Nephron progenitor cell (in vitro differentiated cells): ENCODE measurements at regions not wholly inside any gene's neighbourhood (a gene's known extent, or its start where the extent isn't known, plus 50 kb on each side); places are given as distances from the start of the nearest gene placed in this dataset.

Source experiments
- DNase-seq: peaks from one replicate; pipeline ENCODE4 v3.0.0; 2021
- H3K27ac Mint-ChIP-seq: 2 replicates; pipeline ENCODE4 v1.8.0; 2021; ENCODE audit warnings: mild to moderate bottlenecking, moderate library complexity, mixed read lengths
- H3K27me3 Mint-ChIP-seq: 2 replicates; pipeline ENCODE4 v1.8.0; 2021; ENCODE audit warnings: mild to moderate bottlenecking, low read depth, mixed read lengths; ENCODE audit not compliant: poor library complexity
- H3K36me3 Mint-ChIP-seq: 2 replicates; pipeline ENCODE4 v1.8.0; 2021; ENCODE audit warnings: low read depth, mixed read lengths
- H3K4me1 Mint-ChIP-seq: 2 replicates; pipeline ENCODE4 v1.8.0; 2021; ENCODE audit warnings: mixed read lengths
- H3K4me3 Mint-ChIP-seq: 2 replicates; pipeline ENCODE4 v1.8.0; 2021; ENCODE audit warnings: mild to moderate bottlenecking, moderate library complexity, mixed read lengths
- H3K9me3 Mint-ChIP-seq: 2 replicates; pipeline ENCODE4 v1.8.0; 2021; ENCODE audit warnings: mild to moderate bottlenecking, moderate library complexity, mixed read lengths
- CTCF ChIP-seq: fragments of 200-600 bp; sonication (generic); IDR thresholded peaks from 2 replicates; pipeline ENCODE4 v1.5.0; 2021; ENCODE audit warnings: antibody characterized with exemption

DNA sequence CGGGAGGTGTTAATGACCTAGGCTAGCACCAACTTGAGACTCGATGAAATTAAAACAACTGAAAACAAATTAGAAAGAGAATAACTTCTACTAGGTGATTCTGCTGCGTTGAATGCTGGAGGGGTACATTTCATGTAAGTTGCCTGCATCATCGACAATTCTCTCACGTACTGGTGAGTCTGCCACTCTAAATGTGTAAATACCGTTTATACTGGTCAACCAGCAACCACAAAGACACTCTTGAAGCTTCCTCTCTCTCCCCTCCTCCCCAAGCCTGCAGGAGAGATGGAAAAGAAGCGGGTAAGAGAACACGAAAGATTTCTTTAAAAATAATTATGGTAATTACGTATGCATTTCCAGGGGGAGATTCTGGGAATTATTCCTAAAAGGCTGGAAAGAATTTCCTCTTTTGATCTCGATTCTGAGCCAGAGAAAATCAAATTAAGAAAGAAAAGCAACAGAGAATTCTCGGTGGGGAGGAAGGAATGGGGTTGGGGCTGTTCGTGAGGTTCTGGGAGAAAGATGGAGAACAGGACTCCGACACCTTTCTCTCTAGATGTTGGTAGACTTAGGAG is 68.6 kb upstream of the MRTFB start:
- DNase-seq = no peak
- H3K4me3 Mint-ChIP-seq = peak overlapping the region; percentile 75
- H3K27ac Mint-ChIP-seq = peak overlapping the region; percentile 6
- no peaks in the 10 kb centered on the region for H3K9me3 Mint-ChIP-seq
- H3K36me3 Mint-ChIP-seq = no peaks in the 10 kb centered on the region
- no peak for TF ChIP-seq CTCF
- peaks cover 10% of the 10 kb centered on the region for H3K27me3 Mint-ChIP-seq
- peaks cover 68% of the 10 kb centered on the region for H3K4me1 Mint-ChIP-seq

- Mint-ChIP-seq H3K4me1 (peaks cover 62% of the 10 kb centered on the region), H3K27ac (peak overlapping the region; percentile 83), H3K9me3 (no peaks in the 10 kb centered on the region), H3K27me3 (peaks cover 10% of the 10 kb centered on the region), H3K36me3 (no peaks in the 10 kb centered on the region), H3K4me3 (peak overlapping the region; percentile 75)
- no peak for TF ChIP-seq CTCF
- DNase-seq = peak; percentile 53
These were observed 68.0 kb upstream of the MRTFB start for GRCh38 chr16:14003074-14003570.

DNA sequence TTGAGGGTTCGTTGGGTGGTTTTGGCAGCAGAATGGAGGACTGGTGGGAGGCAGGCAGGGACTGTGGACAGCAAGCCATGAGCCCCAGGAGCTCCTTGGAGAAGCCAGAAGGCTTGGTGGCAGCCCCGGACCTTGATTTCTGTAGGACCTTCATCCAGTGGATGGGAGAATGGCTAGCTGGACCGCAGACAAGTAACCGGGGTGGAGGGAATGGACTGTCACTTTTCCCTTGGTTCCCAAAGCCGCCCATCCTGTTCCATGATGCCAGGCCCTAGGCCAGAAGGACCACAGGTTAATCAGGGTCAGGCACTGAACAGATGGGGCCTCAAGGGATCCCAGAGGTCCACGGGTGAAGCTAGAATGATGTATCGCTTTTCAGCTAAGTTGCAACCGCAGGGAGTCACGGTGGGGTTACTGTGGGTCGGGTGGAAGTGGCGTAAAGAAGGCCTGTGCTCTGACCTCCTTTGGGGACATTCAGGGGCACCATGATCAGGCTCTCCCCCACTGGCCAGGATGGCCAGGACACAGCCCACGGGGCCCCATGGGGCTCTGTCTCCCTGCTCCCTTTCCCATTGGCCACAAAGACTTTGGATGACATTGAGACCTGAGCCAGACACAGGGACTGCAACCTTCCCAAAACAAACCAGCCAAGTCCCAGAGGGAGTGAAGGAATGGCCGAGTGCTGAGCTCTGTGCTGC is 66.9 kb upstream of the MRTFB start:
- Mint-ChIP-seq H3K9me3 (no peaks in the 10 kb centered on the region), H3K27me3 (peaks cover 14% of the 10 kb centered on the region), H3K27ac (peak overlapping the region; percentile 59), H3K4me3 (no peak overlapping the region), H3K4me1 (peaks cover 55% of the 10 kb centered on the region), H3K36me3 (no peaks in the 10 kb centered on the region)
- DNase-seq = no peak
- no peak for TF ChIP-seq CTCF

- H3K4me3 Mint-ChIP-seq = no peak overlapping the region
- H3K27me3 Mint-ChIP-seq = peaks cover 18% of the 10 kb centered on the region
- no peaks in the 10 kb centered on the region for H3K36me3 Mint-ChIP-seq
- H3K27ac Mint-ChIP-seq = peak overlapping the region; percentile 59
- no peaks in the 10 kb centered on the region for H3K9me3 Mint-ChIP-seq
- H3K4me1 Mint-ChIP-seq = peaks cover 54% of the 10 kb centered on the region
- no peak for TF ChIP-seq CTCF
- no peak for DNase-seq
These were observed 66.3 kb upstream of the MRTFB start for GRCh38 chr16:14004729-14005315.

GRCh38 chr16:14005335-14005734 is 65.8 kb upstream of the MRTFB start:
- no peak for DNase-seq
- Mint-ChIP-seq H3K27ac (peak overlapping the region; percentile 34), H3K36me3 (no peaks in the 10 kb centered on the region), H3K27me3 (peaks cover 15% of the 10 kb centered on the region), H3K4me1 (peaks cover 52% of the 10 kb centered on the region), H3K4me3 (no peak overlapping the region), H3K9me3 (no peaks in the 10 kb centered on the region)
- TF ChIP-seq CTCF = no peak
